Medulla oblongata (tissue), 1 donor: ENCODE measurements at regions not wholly inside any gene's neighbourhood (a gene's known extent, or its start where the extent isn't known, plus 50 kb on each side); places are given as distances from the start of the nearest gene placed in this dataset.

ENCODE experiments used
- DNase-seq: peaks from one replicate; pipeline ENCODE4 v3.0.0-alpha.2; 2015; ENCODE audit errors: extremely low spot score

DNA sequence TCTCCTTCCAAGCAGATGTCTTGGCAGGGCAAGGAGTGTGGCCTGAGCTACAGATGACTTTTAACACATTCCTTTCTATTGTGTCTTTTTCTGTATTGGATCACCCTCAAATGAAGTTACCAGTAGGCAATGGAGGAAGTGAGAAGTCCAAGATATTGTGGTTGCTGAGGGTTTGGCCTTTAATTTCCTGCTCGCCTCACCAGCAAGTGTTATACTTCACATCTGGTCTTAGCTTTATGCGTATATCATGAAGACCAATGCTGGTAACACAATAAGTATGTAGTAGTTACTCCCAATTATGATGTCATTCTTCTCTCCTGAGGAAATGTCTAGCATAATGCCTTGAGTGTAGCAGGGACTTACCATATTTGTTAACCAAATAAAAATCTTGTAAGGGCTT, 179.9 kb downstream of the ZIC1 start:
- no peak for DNase-seq

DNA sequence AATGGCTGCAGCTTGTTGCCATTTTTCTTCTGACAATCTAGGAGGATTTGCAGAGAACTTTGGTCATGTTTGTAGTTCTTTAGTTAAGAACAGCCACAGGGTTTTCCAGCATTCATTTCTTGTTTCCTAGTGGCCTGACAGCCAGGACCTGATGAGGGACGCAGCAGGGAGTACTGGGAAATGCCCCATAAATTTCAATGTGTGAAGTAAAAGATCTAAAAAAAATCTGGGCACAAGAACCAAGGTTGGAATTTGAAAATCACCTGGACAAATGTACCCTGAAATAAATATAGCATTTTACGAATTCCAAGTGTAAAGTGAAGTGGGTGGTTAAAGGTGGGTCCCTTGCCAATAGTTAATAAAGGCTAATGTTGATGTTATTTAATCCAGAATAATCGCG, 195.0 kb downstream of the ZIC1 start:
- no peak for DNase-seq

DNA sequence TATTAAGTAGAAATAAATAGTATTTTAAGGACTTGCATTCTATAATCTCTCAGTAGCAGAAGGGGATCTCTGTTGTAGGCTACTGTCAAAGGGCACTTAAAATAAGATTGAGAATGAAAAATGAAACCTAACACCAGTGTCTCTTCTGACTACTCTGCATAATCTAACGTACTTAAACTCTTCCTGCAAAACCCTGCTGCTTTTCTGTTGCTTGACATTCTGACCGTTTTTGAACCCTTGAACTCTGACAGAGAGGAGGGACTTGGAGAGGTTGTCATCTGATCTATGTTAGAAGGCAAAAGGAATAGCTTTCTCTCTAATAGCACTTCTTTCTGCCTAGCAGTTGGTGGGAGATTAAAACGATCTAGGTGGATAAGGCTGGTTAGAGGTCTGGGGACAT, 204.6 kb downstream of the ZIC1 start:
- DNase-seq, result no peak

DNA sequence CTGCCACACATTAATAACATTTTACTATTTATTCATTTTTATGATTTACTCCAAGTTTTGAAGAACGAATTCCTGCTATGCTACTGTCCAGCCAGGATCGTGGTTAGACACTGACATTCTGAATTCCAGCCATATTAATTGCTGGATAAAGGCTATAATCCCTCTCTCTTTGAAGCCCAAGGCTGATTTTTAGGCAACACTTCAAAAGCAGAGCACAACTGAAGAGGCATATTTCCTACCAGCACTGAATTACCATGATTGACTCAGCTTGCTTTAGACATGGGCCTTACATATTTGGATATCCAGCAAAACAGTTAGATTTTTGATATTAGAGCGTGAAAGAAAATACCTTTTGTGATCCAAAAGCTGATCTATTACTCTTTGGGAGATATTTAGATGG, 205.0 kb downstream of the ZIC1 start:
- DNase-seq, result no peak

DNA sequence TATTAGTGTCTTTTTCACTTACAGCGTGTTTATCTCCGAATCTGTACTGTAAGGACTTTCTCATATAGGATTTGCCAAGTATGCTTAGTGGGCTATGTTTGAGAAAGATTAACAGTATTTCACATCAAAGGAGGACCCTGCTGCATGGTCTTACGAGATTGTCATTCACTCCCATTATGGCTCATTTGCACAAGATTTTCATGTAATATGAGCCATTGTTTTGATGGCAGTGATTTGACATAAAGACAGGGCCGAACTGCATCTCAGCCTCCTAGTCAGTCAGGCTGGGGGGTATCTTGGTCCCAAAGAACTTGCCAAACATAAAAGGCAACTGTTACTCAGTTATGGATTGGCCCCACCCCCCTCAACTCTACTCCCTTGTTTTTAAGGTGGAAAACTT, 205.9 kb downstream of the ZIC1 start:
- no peak for DNase-seq

DNA sequence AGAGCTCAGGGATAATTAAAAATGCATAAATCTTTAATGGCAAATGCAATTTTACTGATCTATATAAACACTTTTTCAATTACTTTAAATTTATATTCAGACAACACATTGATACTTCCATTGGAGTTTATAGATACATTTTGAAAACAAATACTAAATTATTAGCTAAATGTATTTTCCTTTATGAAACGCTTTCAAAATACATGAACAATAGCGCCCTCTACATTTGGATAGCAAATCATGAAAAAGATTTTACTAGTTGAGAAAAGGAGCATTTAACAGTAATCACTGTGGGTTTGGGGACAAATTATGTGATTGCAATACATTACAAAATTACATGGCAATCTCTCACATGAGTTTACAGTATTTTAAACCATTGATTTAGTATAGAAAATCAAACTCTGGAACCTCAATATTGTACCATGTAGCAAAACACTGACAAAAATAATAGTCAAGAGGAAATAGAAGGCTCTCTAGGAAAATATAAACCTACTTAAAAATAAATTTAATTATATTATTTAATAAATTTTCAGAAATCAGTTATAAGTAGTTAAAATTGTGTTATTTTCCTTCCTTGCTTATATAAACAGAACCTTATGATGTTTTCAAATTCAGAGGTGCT, 207.9 kb downstream of the ZIC1 start:
- peak; percentile 45 for DNase-seq

DNA sequence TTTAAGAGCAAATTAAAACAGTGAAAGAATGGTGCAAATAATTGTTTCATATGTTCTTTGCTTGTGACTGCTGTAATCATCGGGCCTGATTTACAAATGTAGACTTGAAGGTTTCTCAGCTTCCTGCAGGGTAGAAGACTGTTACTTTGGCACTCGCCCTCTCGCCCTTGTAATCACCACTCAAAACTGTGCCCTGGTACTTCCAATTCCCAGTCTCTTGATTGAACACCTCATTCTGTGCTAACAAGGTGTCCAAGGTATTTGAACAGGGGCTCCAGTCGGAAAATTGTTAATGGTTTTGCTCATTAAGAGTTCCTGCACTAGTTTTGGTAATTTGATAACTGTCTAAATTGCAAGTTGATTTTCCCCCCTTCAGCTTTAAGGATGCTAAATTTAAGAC, 209.5 kb downstream of the ZIC1 start:
- peak; percentile 16 for DNase-seq

DNA sequence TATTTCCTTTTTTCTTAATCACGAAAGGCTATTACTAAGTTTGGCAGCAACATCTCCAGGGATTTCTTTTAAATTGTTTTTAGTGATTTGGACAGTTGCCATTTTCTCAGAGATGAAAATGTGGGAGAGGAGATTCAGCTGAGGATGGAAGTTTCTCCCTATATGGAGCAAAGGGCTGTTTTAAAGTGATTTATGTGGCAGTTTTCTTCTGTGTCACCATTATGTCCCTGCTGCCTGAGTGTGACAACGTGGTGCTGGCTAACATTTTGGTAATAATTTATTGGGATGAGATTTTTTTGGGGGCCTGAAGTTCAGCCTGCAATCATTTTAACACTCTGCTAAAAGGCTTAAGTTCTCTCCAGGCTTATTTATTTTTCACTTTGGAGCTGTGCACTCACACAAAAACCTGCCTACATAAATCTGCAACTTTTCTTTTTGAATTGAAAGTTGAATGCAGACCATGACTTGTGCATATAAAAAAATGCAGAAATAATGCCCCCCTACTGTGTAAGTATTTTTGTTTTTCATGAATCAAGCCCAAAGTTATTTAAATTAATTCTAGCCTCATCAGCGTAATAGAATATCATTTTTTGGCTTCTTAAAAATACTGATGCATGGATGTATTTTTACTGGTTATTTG, 210.9 kb downstream of the ZIC1 start:
- DNase-seq, result no peak

DNA sequence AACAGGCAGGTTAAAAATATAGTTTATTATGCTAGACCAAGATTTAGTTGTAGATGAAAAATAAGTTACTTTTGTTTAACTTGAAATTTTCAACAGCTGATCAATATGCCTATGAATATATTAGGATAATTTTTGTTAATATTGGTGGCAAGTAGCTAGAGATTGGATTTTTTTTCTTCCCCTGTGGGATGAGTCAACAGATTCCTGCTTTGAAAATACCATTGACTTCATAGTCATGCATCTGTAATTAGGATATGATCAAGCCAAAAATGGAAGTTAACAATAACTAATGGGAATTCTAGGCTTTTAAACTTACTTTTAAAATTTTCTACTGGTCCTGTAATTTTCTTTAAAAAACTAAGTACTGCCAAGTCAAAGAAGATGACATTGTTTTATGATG, 211.7 kb downstream of the ZIC1 start:
- DNase-seq, result no peak

DNA sequence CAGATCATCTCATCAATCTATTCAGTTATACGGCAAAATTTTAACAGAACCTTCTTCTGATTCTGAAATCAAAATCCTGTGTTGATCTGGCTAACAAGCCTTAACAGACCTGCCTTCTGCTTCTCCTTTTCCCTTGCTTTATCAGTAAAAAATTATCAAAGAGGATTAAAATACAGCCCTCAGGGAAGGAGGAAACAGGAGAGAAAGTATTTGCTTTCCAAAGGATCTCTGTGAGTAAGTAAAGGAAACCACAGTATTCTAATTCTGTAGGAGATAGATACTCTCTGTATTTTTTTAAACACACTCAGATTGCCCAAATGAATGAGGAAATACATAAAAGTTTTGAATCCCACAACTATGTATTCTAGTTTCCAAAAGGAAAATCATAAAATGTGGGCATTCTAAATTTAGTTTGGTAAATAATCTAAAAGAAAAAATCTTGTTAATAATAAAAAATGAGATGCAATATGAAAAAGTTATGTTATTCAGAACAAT, 221.8 kb downstream of the ZIC1 start:
- DNase-seq, result no peak

DNA sequence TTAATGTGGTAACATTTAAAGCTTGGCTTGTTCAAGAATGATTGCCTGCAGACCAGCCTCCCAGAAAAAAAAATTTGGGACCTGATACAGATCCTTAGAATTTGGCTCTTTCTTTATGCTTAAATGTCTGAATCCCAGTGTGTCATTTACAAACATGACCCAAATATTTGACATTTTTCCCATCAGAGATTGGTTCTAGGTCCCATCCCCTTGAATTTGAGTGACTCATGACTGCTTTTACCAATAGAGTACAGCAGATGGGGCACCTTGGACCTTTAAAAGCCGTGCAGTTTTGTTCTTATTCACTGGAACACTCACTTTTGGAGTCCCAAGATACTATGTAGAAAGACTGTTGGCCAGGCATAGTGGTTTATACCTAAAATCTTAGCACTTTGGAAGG, 231.6 kb downstream of the ZIC1 start:
- DNase-seq, result no peak

DNA sequence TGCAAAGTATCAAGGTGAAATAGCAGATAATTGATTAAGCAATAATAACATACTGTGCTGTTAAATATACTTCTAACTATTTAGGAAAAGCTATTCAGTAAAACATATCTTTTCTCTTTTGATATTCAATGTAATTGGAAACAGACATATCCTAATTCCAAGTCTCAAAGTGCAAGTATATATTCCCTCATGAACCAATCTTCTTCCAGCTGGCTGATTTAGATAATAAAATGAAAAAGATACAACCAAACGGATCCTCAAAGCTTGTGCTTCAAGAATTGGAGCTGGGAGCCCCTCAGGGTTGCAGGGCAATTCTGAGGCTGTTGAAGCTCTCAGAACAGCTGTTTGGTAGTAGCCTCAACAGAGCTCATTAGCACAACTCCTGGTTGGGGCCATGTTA, 236.6 kb downstream of the ZIC1 start:
- DNase-seq, result no peak

DNA sequence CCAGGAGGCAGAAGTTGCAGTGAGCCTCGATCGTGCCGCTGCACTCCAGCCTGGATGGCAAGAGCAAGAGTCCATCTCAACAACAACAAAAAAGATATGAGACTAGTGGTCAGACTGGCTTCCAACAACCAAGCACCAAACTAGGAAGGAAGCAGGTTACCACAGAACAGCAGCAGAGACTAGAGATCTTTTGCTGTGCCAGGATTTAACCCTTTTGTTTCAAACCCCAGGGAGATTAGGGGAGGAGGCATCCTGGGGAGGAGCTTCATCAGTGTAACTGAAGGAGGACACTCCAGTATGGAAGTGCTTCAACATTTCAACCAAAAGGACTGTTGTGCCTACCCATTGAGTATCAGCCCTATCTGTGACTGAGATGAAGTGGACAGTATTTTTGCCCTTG, 240.3 kb downstream of the ZIC1 start:
- DNase-seq, result no peak

DNA sequence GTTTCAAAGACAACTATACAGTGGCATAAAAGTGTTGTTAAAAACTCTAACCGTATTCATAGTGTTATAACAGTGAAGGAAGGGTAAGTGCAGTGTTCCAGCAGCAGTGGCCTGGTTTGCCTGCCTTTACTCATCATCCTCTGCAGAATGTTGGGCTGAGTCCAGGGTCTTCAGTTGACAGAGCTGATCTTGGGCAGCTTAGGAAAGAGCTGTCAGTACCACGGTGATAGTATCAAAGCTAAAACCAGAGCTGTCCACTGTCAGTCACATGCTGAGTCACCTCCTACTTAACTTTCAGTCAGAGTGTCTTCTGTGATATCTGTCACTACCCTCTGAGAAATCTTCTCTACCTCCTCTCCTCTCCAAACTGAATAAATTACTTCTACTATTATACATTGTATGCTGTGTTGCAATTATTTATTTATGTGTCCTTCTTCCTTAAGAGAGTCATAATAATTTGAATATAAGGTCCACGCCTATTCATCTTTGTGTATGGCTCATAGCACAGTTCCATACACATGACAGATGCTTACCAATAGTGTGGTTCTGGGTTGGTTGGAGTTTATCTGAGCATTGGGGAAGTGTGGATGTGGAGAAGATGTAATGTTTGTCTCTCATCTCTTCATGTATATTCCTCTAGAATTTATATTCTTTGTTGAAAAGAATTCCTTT, 242.1 kb downstream of the ZIC1 start:
- no peak for DNase-seq

DNA sequence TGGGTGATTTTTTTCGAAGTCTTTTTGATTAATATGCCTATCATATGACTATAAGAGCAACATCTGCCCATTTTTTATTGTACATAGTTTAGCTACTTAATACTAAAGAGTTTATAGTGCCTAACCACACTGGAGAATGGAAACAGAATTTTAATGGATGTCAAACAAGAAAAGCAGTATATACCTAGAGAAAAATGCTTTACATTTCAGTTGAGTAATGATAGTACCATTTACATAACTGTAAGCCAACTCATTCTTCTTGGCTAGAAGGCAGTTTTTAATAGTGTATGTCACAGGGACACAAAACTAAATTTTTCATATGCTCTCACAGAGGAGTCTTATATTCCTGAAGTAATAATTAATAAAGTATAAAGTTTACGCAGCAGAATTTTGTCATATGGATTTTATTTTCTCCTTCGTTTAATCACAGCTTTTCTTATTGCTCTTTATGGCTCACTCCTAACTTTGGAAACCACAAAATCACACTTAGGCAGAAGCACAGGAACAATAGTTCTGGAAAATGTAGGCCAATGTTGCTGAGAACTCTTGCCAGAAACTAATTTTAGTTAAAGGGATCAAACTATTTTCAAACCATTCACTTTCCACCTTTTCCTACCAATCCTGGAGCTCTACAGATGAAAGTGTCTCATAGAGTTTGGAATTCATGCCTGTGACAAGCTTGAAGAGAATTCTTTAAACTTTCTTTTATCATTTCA, 243.6 kb downstream of the ZIC1 start:
- DNase-seq, result peak; percentile 3

DNA sequence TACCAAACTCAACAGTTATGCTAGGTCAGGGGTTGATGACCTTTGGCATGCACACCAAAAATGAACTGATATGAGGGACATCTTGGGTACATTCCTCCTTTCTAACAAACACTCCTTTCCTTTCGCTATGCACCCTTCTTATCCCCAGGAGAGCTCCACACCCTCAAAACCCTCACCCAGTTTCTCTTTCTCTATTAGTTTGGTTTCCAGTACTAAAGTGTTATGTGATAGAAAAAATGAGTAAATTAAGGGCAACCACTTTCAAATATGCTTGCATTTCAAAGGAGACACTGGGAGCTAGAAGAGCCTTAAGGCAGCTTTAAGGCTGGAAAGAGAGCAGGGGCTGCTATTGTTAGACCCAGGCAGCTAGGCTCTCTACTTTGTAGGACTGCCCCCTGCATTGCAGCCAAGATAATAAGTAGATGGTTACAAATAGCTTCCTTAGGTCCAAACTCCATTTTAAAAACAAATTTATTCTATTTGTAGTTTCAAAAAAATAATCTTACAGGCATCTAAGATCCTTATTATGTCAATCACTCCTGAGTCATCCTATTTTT, 244.3 kb downstream of the ZIC1 start:
- no peak for DNase-seq

DNA sequence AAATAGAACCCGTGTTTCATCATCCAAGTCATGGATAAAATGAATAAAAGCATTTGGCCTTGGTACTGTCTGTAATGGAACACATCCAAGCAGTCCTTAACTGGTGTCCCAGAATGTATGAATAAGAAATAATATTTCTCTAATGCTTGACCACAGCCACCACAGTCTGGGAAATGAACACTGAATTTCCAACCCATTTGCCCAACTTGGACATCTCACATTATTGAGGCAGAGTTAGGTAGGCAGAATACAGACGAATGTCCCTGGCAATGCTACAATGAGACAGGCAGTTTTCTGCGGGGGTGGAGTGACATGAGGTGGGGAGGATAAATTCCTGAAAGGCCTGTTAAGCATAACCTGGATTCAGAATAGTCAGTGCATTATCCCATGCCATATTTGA, 245.7 kb downstream of the ZIC1 start:
- DNase-seq, result no peak

DNA sequence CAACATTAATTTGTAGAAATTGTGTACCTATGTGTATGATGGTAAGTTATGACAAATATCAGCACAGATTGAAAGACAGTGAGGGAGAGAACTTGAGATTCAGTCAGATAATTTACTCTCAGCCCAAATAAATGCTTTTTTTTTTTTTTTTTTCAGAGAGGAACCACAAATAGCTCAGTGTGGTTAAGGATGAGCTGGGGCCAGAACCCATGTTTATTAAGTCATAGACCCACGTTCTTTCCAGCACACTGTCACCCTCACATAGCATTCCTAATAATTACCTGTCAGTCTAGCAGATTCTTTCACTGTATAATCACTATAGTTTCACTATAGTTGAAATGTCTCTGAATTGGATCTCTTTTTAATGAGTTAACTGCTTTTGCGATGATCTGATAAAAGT, 246.1 kb downstream of the ZIC1 start:
- no peak for DNase-seq

DNA sequence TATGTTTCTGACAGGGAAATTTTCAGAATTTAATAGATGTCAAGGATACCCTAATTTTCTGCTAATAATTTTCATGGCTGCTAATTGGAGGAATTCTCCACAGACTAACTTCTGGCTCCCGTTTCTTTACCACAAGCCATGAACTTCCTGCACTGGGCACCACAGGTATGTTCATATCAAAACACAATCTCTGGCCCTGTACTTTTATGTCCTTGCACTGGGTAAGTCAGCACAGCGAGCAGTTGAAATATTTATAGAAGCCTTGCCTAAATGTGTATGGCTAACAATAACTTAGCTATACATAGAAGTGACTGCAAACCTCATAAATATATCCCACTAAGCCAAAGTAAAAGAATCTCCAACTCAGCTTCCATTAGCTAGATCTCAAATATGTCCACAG, 246.9 kb downstream of the ZIC1 start:
- DNase-seq, result no peak

DNA sequence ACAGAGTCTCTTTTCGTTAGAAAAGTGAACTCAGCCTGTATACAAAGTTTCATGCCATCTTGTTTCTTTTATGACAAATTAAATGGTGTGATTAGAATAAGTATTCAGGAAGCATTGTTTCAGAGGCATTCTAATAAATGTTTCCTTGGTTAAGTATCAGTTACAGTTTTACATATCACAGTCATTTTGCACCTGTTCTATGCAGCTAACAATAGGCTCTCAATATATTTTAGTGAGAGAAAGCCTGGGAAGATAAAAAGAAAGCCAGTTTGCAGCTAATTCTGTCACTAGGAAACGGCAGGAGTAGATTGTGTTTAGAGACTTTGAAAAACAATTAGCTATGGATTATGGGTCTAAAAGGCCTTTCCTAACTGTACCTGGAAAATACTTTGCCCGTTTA, 252.8 kb downstream of the ZIC1 start:
- no peak for DNase-seq

DNA sequence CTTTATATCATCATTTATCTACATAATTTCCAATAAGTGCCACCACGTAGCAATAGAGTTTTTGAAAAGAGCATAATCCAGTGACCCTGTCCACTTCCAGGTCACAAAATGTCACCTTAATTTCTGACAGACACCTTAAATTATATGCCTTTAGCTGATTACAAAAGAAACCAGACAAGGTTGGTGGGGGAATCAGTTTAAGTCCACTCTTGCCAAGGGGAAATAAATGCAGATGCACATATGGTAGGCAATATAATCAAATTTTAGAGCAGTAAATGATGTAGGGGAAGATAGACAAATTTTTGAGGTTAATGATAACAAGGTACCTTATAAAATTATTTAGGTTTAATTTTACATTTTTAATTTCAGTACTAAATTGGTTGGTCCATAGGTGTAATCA, 253.5 kb downstream of the ZIC1 start:
- DNase-seq, result no peak

DNA sequence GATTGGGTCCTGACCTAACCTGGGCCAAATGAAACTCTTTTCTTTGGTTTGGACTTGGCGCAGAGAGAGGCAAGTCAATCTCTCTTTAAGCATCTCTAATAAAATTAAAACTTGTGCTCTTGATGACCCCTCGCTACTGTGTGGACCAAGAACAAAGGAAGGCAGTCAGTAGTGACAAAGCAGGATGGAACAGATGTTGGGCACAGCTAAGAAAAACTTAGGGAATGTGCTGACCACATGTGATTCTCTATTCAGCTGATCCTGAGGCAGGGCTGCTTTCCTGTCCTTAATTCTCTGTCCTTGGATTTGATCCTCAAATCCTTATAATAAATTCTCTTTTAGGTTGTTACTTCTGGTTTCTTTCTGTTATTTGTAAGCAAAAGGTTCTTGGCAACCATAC, 259.9 kb downstream of the ZIC1 start:
- DNase-seq, result no peak
